MM.1S (cell line): ENCODE measurements at regions not wholly inside any gene's neighbourhood (a gene's known extent, or its start where the extent isn't known, plus 50 kb on each side); places are given as distances from the start of the nearest gene placed in this dataset.

Source experiments
- EZH2phosphoT487 ChIP-seq: fragments of 300-600 bp; sonication (generic); IDR thresholded peaks from 2 replicates; pipeline ENCODE4 v1.6.1; 2018; ENCODE audit warnings: antibody characterized with exemption, low read length
- TF ChIP-seq, protein P1 (sequence below): fragments of 300-600 bp; sonication (generic); IDR thresholded peaks from 2 replicates; pipeline ENCODE4 v1.5.1; 2016; ENCODE audit warnings: antibody characterized with exemption, low read length, mixed read lengths

GRCh38 chr5:147055089-147055826 is 176.7 kb upstream of the PPP2R2B start:
- TF ChIP-seq, protein P1, sequence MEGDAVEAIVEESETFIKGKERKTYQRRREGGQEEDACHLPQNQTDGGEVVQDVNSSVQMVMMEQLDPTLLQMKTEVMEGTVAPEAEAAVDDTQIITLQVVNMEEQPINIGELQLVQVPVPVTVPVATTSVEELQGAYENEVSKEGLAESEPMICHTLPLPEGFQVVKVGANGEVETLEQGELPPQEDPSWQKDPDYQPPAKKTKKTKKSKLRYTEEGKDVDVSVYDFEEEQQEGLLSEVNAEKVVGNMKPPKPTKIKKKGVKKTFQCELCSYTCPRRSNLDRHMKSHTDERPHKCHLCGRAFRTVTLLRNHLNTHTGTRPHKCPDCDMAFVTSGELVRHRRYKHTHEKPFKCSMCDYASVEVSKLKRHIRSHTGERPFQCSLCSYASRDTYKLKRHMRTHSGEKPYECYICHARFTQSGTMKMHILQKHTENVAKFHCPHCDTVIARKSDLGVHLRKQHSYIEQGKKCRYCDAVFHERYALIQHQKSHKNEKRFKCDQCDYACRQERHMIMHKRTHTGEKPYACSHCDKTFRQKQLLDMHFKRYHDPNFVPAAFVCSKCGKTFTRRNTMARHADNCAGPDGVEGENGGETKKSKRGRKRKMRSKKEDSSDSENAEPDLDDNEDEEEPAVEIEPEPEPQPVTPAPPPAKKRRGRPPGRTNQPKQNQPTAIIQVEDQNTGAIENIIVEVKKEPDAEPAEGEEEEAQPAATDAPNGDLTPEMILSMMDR: no peak
- TF ChIP-seq EZH2phosphoT487: no peak
